22Rv1 (cell line): ENCODE measurements at regions not wholly inside any gene's neighbourhood (a gene's known extent, or its start where the extent isn't known, plus 50 kb on each side); places are given as distances from the start of the nearest gene placed in this dataset.

Experiments
- H3K27ac ChIP-seq: fragments of 450-650 bp; 2 replicates; pipeline ENCODE4 v1.5.1; 2017
- ZFX ChIP-seq: fragments of 450-650 bp; IDR thresholded peaks from 2 replicates; pipeline ENCODE4 v1.6.1; 2017; ENCODE audit warnings: antibody characterized with exemption, borderline replicate concordance
- TF ChIP-seq, protein P1 (sequence below): fragments of 450-650 bp; IDR thresholded peaks from 2 replicates; pipeline ENCODE4 v1.5.1; 2017; ENCODE audit warnings: mild to moderate bottlenecking

- H3K27ac ChIP-seq: no peak overlapping the region
- TF ChIP-seq, protein P1, sequence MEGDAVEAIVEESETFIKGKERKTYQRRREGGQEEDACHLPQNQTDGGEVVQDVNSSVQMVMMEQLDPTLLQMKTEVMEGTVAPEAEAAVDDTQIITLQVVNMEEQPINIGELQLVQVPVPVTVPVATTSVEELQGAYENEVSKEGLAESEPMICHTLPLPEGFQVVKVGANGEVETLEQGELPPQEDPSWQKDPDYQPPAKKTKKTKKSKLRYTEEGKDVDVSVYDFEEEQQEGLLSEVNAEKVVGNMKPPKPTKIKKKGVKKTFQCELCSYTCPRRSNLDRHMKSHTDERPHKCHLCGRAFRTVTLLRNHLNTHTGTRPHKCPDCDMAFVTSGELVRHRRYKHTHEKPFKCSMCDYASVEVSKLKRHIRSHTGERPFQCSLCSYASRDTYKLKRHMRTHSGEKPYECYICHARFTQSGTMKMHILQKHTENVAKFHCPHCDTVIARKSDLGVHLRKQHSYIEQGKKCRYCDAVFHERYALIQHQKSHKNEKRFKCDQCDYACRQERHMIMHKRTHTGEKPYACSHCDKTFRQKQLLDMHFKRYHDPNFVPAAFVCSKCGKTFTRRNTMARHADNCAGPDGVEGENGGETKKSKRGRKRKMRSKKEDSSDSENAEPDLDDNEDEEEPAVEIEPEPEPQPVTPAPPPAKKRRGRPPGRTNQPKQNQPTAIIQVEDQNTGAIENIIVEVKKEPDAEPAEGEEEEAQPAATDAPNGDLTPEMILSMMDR: no peak
These were observed 69.2 kb upstream of the OR9G4 start for GRCh38 chr11:56817661-56818060.

- TF ChIP-seq, protein P1: no peak
- TF ChIP-seq ZFX: no peak
- H3K27ac ChIP-seq: no peak overlapping the region
These were observed 67.8 kb upstream of the OR9G4 start for GRCh38 chr11:56816259-56816658.

GRCh38 chr11:56808326-56808725, 59.8 kb upstream of the OR9G4 start:
- no peak for TF ChIP-seq ZFX
- TF ChIP-seq, protein P1: no peak
- no peak overlapping the region for H3K27ac ChIP-seq

DNA sequence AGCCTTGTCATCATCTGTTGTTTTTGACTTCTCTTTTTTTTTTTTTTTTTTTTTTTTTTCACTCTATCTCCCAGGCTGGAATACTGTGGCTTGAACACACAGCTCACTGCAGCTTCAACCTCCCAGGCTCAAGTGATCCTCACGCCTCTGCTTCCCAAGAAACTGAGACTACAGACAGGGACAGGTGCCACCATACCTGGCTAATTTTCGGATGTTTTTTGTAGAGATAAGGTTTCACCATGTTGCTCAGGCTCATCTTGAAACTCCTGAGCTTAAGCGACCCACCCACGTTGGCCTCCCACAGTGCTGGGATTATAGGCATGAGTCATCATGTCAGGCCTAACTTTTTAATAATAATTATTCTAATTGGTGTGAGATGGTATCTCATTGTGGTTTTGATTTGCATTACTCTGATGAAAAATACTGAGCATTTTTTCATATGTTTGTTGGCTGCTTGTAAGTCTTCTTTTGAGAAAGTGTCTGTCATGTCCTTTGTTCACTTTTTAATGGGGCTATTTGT, 51.3 kb upstream of the OR9G4 start:
- TF ChIP-seq, protein P1: no peak
- no peak for TF ChIP-seq ZFX
- H3K27ac ChIP-seq: no peak overlapping the region
